C4-2B (cell line): ENCODE measurements at regions not wholly inside any gene's neighbourhood (a gene's known extent, or its start where the extent isn't known, plus 50 kb on each side); places are given as distances from the start of the nearest gene placed in this dataset.

ENCODE experiments used
- H3K27ac ChIP-seq: fragments of 450-650 bp; 2 replicates; pipeline ENCODE4 v1.5.1; 2017
- CTCF ChIP-seq: fragments of 450-650 bp; conservative IDR thresholded peaks from 2 replicates; pipeline ENCODE4 v1.5.1; 2017; ENCODE audit warnings: mild to moderate bottlenecking
- ZFX ChIP-seq: fragments of 450-650 bp; IDR thresholded peaks from 2 replicates; pipeline ENCODE4 v1.6.1; 2017

DNA sequence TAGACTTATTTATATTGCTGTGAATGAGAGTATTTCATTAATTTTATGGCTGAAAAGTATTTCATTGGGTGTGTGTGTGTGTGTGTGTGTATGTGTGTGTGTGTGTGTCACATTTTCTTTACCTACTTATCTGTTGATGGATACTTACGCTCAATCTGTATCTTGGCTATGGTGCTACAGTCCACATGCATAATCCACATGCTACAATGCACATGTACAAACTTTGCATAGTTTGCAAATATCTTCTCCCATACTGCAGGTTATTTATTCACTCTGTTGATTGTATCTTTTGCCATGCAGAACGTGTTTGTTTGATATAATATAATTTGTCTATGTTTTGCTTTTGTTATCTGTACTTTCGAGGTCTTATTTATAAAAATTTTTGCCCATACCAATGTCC lies 167.8 kb downstream of the RAB28 start:
- TF ChIP-seq ZFX: no peak
- TF ChIP-seq CTCF: no peak
- no peak overlapping the region for H3K27ac ChIP-seq

DNA sequence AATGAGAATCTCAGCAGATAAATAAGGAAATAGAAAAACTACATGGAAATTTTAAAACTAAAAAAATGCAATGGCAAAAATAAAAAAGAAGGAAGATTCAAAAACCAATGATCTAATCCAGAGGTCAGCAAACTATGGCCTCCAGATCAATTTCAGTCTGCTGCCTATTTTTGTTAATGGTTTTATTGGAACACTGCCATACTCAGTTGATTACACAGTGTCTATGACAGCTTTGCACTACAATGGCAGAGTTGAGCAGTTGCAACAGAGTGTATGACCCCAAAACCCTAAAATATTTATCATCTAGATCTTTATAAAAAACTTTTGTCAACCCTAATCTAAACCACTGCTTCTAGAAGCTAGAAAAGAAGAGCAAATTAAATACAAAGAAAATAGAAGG lies 170.3 kb downstream of the RAB28 start:
- no peak overlapping the region for H3K27ac ChIP-seq
- no peak for TF ChIP-seq ZFX
- no peak for TF ChIP-seq CTCF

DNA sequence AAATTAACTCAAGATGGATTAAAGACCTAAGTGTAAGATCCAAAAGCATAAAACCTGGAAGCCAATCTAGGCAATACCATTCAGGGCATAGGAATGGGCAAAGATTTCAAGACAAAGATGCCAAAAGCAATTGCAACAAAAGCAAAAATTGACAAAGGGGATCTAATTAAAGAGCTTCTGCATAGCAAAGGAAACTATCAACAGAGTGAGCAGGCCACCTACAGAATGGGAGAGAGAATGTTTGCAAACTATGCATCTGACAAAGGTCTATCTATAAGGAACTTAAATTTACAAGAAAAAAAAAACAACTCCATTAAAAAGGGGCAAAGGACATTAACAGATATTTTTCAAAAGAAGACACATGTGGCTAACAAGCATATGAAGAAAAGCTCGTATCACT lies 171.9 kb downstream of the RAB28 start:
- no peak for TF ChIP-seq ZFX
- TF ChIP-seq CTCF: no peak
- H3K27ac ChIP-seq: no peak overlapping the region

GRCh38 chr4:13309751-13310150 lies 174.4 kb downstream of the RAB28 start:
- TF ChIP-seq ZFX (no peak), CTCF (no peak)
- no peak overlapping the region for H3K27ac ChIP-seq

DNA sequence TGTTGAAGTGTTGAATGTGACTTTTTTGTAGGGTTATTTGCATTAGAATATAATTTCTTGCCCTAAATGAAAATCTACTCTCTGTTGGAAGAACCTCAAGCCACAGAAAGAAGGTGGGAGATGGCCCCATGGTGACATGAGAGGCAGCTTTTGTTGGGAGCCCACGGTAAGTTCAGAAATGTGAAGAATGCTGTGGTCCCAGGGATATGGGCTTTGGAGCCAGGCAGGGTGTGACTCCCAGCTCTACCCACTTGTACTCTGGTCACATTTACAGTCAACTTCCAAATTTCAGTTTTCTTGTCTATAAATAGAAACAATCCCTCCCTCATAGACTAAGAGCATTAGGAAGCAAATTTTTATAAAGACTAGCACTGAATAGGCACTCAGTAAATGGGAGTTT lies 177.8 kb downstream of the RAB28 start:
- TF ChIP-seq CTCF (no peak), ZFX (no peak)
- no peak overlapping the region for H3K27ac ChIP-seq

- no peak overlapping the region for H3K27ac ChIP-seq
- TF ChIP-seq ZFX (no peak), CTCF (no peak)
Observed at GRCh38 chr4:13302876-13303275, 181.3 kb downstream of the RAB28 start.

DNA sequence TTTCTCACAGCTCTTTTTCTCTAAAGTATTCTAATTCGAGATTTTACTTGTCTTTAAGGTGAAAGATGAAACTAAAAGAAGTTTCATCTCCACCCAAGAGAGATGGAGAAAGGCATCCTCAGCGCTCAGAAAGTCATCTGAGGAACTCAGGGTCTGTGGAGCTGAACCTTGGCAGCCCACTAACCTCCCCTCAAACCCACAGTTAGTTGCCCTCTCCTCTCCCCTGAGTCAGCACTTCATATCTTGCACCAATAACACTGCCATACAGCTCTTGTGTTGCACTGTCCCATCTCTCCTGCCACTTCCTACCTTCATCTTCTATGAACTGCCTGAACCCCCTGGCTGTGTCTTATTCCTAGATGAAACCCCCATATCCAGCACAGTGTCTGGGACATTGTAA lies 184.8 kb downstream of the RAB28 start:
- H3K27ac ChIP-seq: no peak overlapping the region

More for the DNA sequence above, 184.8 kb downstream of the RAB28 start:
- TF ChIP-seq CTCF: no peak
- no peak for TF ChIP-seq ZFX
